ENCODE measurements at regions not wholly inside any gene's neighbourhood (a gene's known extent, or its start where the extent isn't known, plus 50 kb on each side); places are given as distances from the start of the nearest gene placed in this dataset.
A peak's percentile ranks its signal among the peaks of the same experiment; 100 is the strongest.

DNA sequence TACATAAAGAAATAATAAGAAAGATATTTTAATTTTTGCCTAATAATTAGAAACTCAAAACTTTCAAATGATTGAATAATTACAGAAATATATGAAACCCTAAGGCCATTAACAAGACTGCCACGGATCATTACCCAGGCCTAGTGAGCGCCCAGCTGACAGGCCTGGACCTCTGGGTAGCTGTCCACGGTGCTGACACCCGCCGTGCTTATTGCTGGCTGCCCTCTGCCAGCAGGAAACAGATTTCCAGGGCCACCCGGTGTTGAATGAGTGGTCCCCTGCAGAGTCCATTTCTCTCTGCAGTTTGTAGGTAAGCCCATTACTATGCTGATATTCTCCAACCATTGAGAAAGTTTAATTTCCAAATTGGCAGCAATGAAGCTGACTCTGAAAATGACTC lies 254.4 kb upstream of the GJB5 start:
- CTCF ChIA-PET (ENCODE audit: low intra/inter-chr PET ratio): no interaction called here
- intact Hi-C loops (cut with micrococcal nuclease): no loop called here
- no peaks in the 10 kb centered on the region for H3K9me1 ChIP-seq (ENCODE audit: control insufficient read depth, insufficient read depth, low read length)
- H3K9ac ChIP-seq (ENCODE audit: insufficient read depth in 1 of 2, low read depth in 2 of 2, low read length in 2 of 2): no peak overlapping the region
- 1% methylated on average over 6 of the region's 6 CpGs for WGBS (ENCODE audit: insufficient coverage, low coverage, missing lambda C conversion rate)
- H3K4me2 ChIP-seq (ENCODE audit: insufficient read depth, low read length): no peak overlapping the region
- POLR2A ChIA-PET: no interaction called here
- H3K36me3 ChIP-seq (ENCODE audit: control insufficient read depth, insufficient read depth, low read length): no peaks in the 10 kb centered on the region
- H3K4me1 ChIP-seq (replicated peaks in 1 of 2; ENCODE audit: control insufficient read depth in 2 of 2, insufficient read depth in 2 of 2, low read length in 2 of 2): no peaks in the 10 kb centered on the region
- in situ Hi-C loops (cut with MboI): no loop called here
- H4K20me1 ChIP-seq (replicated peaks; ENCODE audit: control insufficient read depth, insufficient read depth, low read length): no peaks in the 10 kb centered on the region
- H2AFZ ChIP-seq (ENCODE audit: low read depth, low read length): no peak overlapping the region
- no TSS peak for BruUV-seq (replicated peaks)
- FAIRE-seq: no peak
- no peak overlapping the region for H3K27ac ChIP-seq (ENCODE audit: extremely low read depth, low read depth, low read length)
- TF ChIP-seq EHMT2 (IDR thresholded peaks at IDR 0.05): peak; percentile 89
- TF ChIP-seq MIER1 (IDR thresholded peaks at IDR 0.05; ENCODE audit: low read depth): peak; percentile 78; the same call in 1 of the 2 replicates
- TF ChIP-seq, protein P1, sequence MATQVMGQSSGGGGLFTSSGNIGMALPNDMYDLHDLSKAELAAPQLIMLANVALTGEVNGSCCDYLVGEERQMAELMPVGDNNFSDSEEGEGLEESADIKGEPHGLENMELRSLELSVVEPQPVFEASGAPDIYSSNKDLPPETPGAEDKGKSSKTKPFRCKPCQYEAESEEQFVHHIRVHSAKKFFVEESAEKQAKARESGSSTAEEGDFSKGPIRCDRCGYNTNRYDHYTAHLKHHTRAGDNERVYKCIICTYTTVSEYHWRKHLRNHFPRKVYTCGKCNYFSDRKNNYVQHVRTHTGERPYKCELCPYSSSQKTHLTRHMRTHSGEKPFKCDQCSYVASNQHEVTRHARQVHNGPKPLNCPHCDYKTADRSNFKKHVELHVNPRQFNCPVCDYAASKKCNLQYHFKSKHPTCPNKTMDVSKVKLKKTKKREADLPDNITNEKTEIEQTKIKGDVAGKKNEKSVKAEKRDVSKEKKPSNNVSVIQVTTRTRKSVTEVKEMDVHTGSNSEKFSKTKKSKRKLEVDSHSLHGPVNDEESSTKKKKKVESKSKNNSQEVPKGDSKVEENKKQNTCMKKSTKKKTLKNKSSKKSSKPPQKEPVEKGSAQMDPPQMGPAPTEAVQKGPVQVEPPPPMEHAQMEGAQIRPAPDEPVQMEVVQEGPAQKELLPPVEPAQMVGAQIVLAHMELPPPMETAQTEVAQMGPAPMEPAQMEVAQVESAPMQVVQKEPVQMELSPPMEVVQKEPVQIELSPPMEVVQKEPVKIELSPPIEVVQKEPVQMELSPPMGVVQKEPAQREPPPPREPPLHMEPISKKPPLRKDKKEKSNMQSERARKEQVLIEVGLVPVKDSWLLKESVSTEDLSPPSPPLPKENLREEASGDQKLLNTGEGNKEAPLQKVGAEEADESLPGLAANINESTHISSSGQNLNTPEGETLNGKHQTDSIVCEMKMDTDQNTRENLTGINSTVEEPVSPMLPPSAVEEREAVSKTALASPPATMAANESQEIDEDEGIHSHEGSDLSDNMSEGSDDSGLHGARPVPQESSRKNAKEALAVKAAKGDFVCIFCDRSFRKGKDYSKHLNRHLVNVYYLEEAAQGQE (IDR thresholded peaks at IDR 0.05; ENCODE audit: borderline replicate concordance): peak; percentile 98
- TF ChIP-seq, protein P1 (CRISPR knock-in tag; IDR thresholded peaks at IDR 0.05; ENCODE audit: low read depth): peak; percentile 93
- no peak for TF ChIP-seq RUNX1 (IDR thresholded peaks at IDR 0.05; ENCODE audit: low read depth)
- TF ChIP-seq RCOR1 (IDR thresholded peaks at IDR 0.05; ENCODE audit: borderline replicate concordance in 1 of 2, low read depth in 2 of 2, low read length in 2 of 2): 0 out of 4 replicates have a peak, but pooled peaks of 1 of the 2 experiments have one; percentile 25
- peak; percentile 61; the same call in 2 of the 3 replicates for ATAC-seq
- no peaks in the 10 kb centered on the region for H3K9me3 ChIP-seq (replicated peaks; ENCODE audit: control insufficient read depth, insufficient read depth, low read depth, low read length)
- no peaks in the 10 kb centered on the region for H3K79me2 ChIP-seq (ENCODE audit: control insufficient read depth, insufficient read depth, low read length)
- peak in 3 of 4 experiments; percentile 12 to 25 (median 21) for DNase-seq (ENCODE audit: extremely low read depth in 1 of 4, low spot score in 3 of 4)
- no peak overlapping the region for H3K4me3 ChIP-seq
- H3K27me3 ChIP-seq (ENCODE audit: control insufficient read depth in 2 of 2, insufficient read depth in 2 of 2, low read length in 2 of 2): no peaks in the 10 kb centered on the region

Data from K562 (cell line).